ENCODE measurements at regions not wholly inside any gene's neighbourhood (a gene's known extent, or its start where the extent isn't known, plus 50 kb on each side); places are given as distances from the start of the nearest gene placed in this dataset.

DNA sequence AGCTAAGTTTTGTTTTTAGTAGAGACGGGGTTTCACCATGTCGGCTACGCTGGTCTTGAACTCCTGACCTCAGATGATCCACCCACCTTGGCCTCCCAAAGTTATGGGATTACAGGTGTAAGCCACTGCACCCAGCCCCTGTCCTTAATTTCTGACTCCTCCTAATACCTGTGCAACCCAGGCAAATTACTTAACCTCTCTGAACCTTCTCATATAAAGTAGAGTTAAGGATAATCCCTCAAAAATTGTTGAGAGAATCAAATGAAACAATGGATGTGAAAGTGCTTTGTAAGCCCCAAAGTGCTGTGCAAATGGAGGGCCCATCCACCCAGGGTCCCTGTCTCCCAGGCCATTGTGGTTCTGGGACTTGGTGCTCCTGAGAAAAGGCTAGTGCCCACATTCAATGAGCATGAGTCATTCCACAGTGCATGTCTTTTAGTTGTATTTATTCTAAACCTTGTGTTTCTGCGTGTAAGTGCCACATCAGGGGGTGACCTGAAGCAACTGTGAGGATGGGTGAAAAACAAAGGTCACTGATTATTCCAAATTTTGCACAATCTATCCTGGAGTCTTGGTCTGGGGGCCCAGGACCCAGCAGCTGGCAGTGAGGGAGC lies 61.4 kb upstream of the PTPRJ start:
- Mint-ChIP-seq H3K4me1 (peaks cover 22 to 26% of the 10 kb centered on the region in 2 experiments), H3K27me3 (ENCODE audit: low read depth) (no peaks in the 10 kb centered on the region), H3K36me3 (ENCODE audit: insufficient read depth in 1 of 3, low read depth in 3 of 3) (no peaks in the 10 kb centered on the region), H3K9me3 (no peaks in the 10 kb centered on the region), H3K4me3 (no peak overlapping the region), H3K27ac (peak overlapping the region in 1 of 3 experiments; percentile 42; a peak in 1 of 7 replicates)
- Histone ChIP-seq H4K91ac (ENCODE audit: insufficient read length, low read depth, low read length) (no peak overlapping the region), H3K14ac (ENCODE audit: insufficient read depth, low read length) (no peak overlapping the region), H3K56ac (ENCODE audit: insufficient read length, low read depth, low read length) (no peak overlapping the region), H3T11ph (ENCODE audit: low read length) (no peak overlapping the region), H3K23ac (ENCODE audit: insufficient read length, low read depth, low read length) (no peak overlapping the region), H4K8ac (replicated peaks; ENCODE audit: insufficient read length, low read depth, low read length) (no peak overlapping the region), H3K23me2 (ENCODE audit: insufficient read length, low read depth, low read length, poor library complexity, severe bottlenecking) (no peaks in the 10 kb centered on the region), H2BK120ac (ENCODE audit: low read depth, low read length, poor library complexity, severe bottlenecking) (no peak overlapping the region), H3K79me2 (ENCODE audit: insufficient read depth, low read length) (no peaks in the 10 kb centered on the region), H3K79me1 (ENCODE audit: insufficient read depth, low read depth, low read length, poor library complexity, severe bottlenecking) (no peaks in the 10 kb centered on the region), H3K9ac (ENCODE audit: extremely low read depth, insufficient read length, low read length) (no peak overlapping the region), H4K5ac (ENCODE audit: insufficient read length, low read depth, low read length) (no peak overlapping the region), H3K4me1 (ENCODE audit: insufficient read depth, low read length) (no peaks in the 10 kb centered on the region; the same call in 1 of the 2 replicates), H2BK20ac (ENCODE audit: low read depth, low read length, poor library complexity, severe bottlenecking) (no peak overlapping the region), H3K18ac (ENCODE audit: insufficient read length, low read depth, low read length) (no peak overlapping the region), H4K20me1 (ENCODE audit: control insufficient read depth, insufficient read depth, insufficient read length) (no peaks in the 10 kb centered on the region), H3K27me3 (ENCODE audit: insufficient read depth, low read length) (no peaks in the 10 kb centered on the region), H3K4ac (ENCODE audit: low read depth, low read length) (no peak overlapping the region), H3K9me3 (ENCODE audit: control insufficient read depth, low read depth, low read length) (no peaks in the 10 kb centered on the region), H2BK12ac (ENCODE audit: insufficient read length, low read depth, low read length) (no peak overlapping the region), H2BK15ac (ENCODE audit: low read depth, low read length) (no peak overlapping the region), H3K27ac (ENCODE audit: insufficient read length, low read depth, low read length) (no peak overlapping the region), H2BK5ac (ENCODE audit: insufficient read length, low read length) (no peak overlapping the region), H2AK5ac (ENCODE audit: insufficient read length, low read length) (no peak overlapping the region), H3K4me2 (ENCODE audit: insufficient read depth, insufficient read length, low read length) (no peak overlapping the region), H2AFZ (ENCODE audit: low read length) (no peak overlapping the region)
- TF ChIP-seq, protein P1, sequence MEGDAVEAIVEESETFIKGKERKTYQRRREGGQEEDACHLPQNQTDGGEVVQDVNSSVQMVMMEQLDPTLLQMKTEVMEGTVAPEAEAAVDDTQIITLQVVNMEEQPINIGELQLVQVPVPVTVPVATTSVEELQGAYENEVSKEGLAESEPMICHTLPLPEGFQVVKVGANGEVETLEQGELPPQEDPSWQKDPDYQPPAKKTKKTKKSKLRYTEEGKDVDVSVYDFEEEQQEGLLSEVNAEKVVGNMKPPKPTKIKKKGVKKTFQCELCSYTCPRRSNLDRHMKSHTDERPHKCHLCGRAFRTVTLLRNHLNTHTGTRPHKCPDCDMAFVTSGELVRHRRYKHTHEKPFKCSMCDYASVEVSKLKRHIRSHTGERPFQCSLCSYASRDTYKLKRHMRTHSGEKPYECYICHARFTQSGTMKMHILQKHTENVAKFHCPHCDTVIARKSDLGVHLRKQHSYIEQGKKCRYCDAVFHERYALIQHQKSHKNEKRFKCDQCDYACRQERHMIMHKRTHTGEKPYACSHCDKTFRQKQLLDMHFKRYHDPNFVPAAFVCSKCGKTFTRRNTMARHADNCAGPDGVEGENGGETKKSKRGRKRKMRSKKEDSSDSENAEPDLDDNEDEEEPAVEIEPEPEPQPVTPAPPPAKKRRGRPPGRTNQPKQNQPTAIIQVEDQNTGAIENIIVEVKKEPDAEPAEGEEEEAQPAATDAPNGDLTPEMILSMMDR (conservative IDR thresholded peaks at IDR 0.05), result no peak
- WGBS (ENCODE audit: extremely low coverage, insufficient read length, low lambda C conversion rate), result no CpG with 5 or more reads among the region's 4 CpGs
- DNase-seq, result no peak

All from H9 (cell line).